ENCODE measurements at regions not wholly inside any gene's neighbourhood (a gene's known extent, or its start where the extent isn't known, plus 50 kb on each side); places are given as distances from the start of the nearest gene placed in this dataset.
"Not testable (repeated sequence)": the region's sequence is repeated elsewhere in the genome, so short reads cannot be mapped to it uniquely, and the experiment has no call there.

GRCh38 chr1:103469801-103470200, 55.7 kb upstream of the RNPC3 start:
- in situ Hi-C loops (cut with HindIII; ENCODE audit: low sequenced_read_pairs) = loop anchor here (25.0 kb wide), 1 partner anchor 358 kb away; the partner anchor contains the start of gene COL11A1
- no peak for DNase-seq (ENCODE audit: low spot score)

- in situ Hi-C loops (cut with HindIII; ENCODE audit: low sequenced_read_pairs) = loop anchor here (25.0 kb wide), 1 partner anchor 355 kb away; the partner anchor contains the start of gene COL11A1
- no peak for DNase-seq (ENCODE audit: low spot score)
Measured at GRCh38 chr1:103467100-103467499, 58.4 kb upstream of the RNPC3 start.

- peak; percentile 30 for DNase-seq (ENCODE audit: low spot score)
- in situ Hi-C loops (cut with HindIII; ENCODE audit: low sequenced_read_pairs) = loop anchor here (25.0 kb wide), 1 partner anchor 349 kb away; the partner anchor contains the start of gene COL11A1
Measured at GRCh38 chr1:103461161-103462105, 64.1 kb upstream of the RNPC3 start.

- DNase-seq (ENCODE audit: low spot score) = no peak
- in situ Hi-C loops (cut with HindIII; ENCODE audit: low sequenced_read_pairs) = loop anchor here (25.0 kb wide), 1 partner anchor 348 kb away; the partner anchor contains the start of gene COL11A1
Measured at GRCh38 chr1:103460511-103460910, 65.0 kb upstream of the RNPC3 start.

GRCh38 chr1:103459346-103459745, 66.2 kb upstream of the RNPC3 start:
- DNase-seq (ENCODE audit: low spot score) = peak; percentile 45
- in situ Hi-C loops (cut with HindIII; ENCODE audit: low sequenced_read_pairs) = loop anchor here (25.0 kb wide), 1 partner anchor 347 kb away; the partner anchor contains the start of gene COL11A1

- peak; percentile 27 for DNase-seq (ENCODE audit: low spot score)
- in situ Hi-C loops (cut with HindIII; ENCODE audit: low sequenced_read_pairs) = loop anchor here (25.0 kb wide), 1 partner anchor 346 kb away; the partner anchor contains the start of gene COL11A1
Measured at GRCh38 chr1:103457886-103458455, 67.5 kb upstream of the RNPC3 start.

- in situ Hi-C loops (cut with HindIII; ENCODE audit: low sequenced_read_pairs) = no loop called here
- DNase-seq (ENCODE audit: low spot score) = no peak
Measured at GRCh38 chr1:103448560-103448959, 76.9 kb upstream of the RNPC3 start.

GRCh38 chr1:103447471-103447870, 78.0 kb upstream of the RNPC3 start:
- in situ Hi-C loops (cut with HindIII; ENCODE audit: low sequenced_read_pairs) = no loop called here
- DNase-seq (ENCODE audit: low spot score) = no peak

GRCh38 chr1:103441342-103441741, 84.2 kb upstream of the RNPC3 start:
- in situ Hi-C loops (cut with HindIII; ENCODE audit: low sequenced_read_pairs) = no loop called here
- DNase-seq (ENCODE audit: low spot score) = peak; percentile 21

GRCh38 chr1:103436568-103437100, 88.9 kb upstream of the RNPC3 start:
- DNase-seq (ENCODE audit: low spot score); in situ Hi-C loops (cut with HindIII; ENCODE audit: low sequenced_read_pairs): not testable (repeated sequence)

- in situ Hi-C loops (cut with HindIII; ENCODE audit: low sequenced_read_pairs) = no loop called here
- no peak for DNase-seq (ENCODE audit: low spot score)
Measured at GRCh38 chr1:103435443-103435842, 90.1 kb upstream of the RNPC3 start.

GRCh38 chr1:103424650-103425049, 100.8 kb upstream of the RNPC3 start:
- in situ Hi-C loops (cut with HindIII; ENCODE audit: low sequenced_read_pairs) = loop anchor here (5.0 kb wide), 1 partner anchor 37 kb away; no protein-coding TSS in a partner anchor

GRCh38 chr1:103416681-103417286, 108.7 kb upstream of the RNPC3 start:
- in situ Hi-C loops (cut with HindIII; ENCODE audit: low sequenced_read_pairs) = no loop called here
- no peak for DNase-seq (ENCODE audit: low spot score)

More at GRCh38 chr1:103424650-103425049, 100.8 kb upstream of the RNPC3 start:
- DNase-seq (ENCODE audit: low spot score) = no peak

GRCh38 chr1:103387898-103388297, 137.6 kb upstream of the RNPC3 start:
- in situ Hi-C loops (cut with HindIII; ENCODE audit: low sequenced_read_pairs) = loop anchor here (5.0 to 10.0 kb wide), 2 partner anchors 34 to 73 kb away; no protein-coding TSS in a partner anchor
- DNase-seq (ENCODE audit: low spot score) = no peak

- DNase-seq (ENCODE audit: low spot score) = no peak
- in situ Hi-C loops (cut with HindIII; ENCODE audit: low sequenced_read_pairs) = no loop called here
Measured at GRCh38 chr1:103373991-103374390, 151.5 kb upstream of the RNPC3 start.

GRCh38 chr1:103372866-103373265, 152.6 kb upstream of the RNPC3 start:
- in situ Hi-C loops (cut with HindIII; ENCODE audit: low sequenced_read_pairs) = no loop called here
- DNase-seq (ENCODE audit: low spot score) = no peak

GRCh38 chr1:103371234-103371633, 154.3 kb upstream of the RNPC3 start:
- in situ Hi-C loops (cut with HindIII; ENCODE audit: low sequenced_read_pairs) = no loop called here
- DNase-seq (ENCODE audit: low spot score) = no peak

GRCh38 chr1:103367186-103367585, 158.3 kb upstream of the RNPC3 start:
- in situ Hi-C loops (cut with HindIII; ENCODE audit: low sequenced_read_pairs) = no loop called here
- DNase-seq (ENCODE audit: low spot score) = no peak

GRCh38 chr1:103365860-103366569, 159.5 kb upstream of the RNPC3 start:
- no peak for DNase-seq (ENCODE audit: low spot score)
- in situ Hi-C loops (cut with HindIII; ENCODE audit: low sequenced_read_pairs) = no loop called here

All from G401 (cell line).